ENCODE measurements at regions not wholly inside any gene's neighbourhood (a gene's known extent, or its start where the extent isn't known, plus 50 kb on each side); places are given as distances from the start of the nearest gene placed in this dataset.

DNA sequence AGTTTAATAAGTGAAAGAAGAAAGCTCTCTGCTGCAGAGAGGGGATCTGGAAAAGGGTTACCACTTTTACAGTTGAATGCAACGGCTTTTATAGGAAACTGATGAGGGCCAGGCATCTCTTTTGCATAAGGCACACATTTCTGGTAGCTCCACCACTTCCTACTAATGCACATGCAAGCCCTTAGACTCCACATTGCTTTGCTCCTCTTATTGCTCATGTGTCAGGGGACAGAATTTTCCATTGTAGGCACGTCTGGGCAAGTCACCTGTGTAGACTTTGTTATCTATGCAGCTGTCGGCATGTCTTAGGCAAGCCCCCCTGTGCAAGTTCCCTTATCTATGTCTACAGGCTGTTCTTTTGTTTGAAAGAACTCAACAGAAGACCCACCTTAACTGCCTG lies 294.6 kb upstream of the STS start:
- no peak for DNase-seq (ENCODE audit: low spot score)
- in situ Hi-C loops (cut with MboI; ENCODE audit: low pct_unique_long_range_greater_than_20kb, low sequenced_read_pairs, unreplicated experiment), result no loop called here
- TF ChIP-seq, protein P1, sequence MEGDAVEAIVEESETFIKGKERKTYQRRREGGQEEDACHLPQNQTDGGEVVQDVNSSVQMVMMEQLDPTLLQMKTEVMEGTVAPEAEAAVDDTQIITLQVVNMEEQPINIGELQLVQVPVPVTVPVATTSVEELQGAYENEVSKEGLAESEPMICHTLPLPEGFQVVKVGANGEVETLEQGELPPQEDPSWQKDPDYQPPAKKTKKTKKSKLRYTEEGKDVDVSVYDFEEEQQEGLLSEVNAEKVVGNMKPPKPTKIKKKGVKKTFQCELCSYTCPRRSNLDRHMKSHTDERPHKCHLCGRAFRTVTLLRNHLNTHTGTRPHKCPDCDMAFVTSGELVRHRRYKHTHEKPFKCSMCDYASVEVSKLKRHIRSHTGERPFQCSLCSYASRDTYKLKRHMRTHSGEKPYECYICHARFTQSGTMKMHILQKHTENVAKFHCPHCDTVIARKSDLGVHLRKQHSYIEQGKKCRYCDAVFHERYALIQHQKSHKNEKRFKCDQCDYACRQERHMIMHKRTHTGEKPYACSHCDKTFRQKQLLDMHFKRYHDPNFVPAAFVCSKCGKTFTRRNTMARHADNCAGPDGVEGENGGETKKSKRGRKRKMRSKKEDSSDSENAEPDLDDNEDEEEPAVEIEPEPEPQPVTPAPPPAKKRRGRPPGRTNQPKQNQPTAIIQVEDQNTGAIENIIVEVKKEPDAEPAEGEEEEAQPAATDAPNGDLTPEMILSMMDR (IDR thresholded peaks at IDR 0.05; ENCODE audit: extremely low read depth, insufficient read depth, missing control alignments), result no peak

DNA sequence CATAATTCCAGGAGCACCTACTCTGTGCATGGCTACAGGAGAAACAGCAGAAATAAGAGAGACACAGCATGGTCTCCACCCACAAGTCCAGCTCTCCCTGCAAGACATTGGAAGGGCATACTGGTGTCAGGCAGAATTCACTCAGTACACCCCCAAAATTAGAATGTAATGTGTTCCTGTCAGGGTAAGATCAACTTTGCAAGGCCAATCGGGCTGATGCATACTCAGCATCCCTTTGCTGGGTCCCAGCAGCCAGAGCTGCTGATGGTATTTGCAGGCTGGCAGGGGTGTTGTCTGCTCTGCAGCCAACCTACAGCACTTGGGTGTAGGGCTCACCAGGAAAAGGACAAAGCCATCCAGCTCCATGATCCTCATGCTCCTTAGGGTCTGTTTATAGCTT lies 295.4 kb upstream of the STS start:
- no peak for DNase-seq (ENCODE audit: low spot score)
- in situ Hi-C loops (cut with MboI; ENCODE audit: low pct_unique_long_range_greater_than_20kb, low sequenced_read_pairs, unreplicated experiment), result no loop called here
- TF ChIP-seq, protein P1 (IDR thresholded peaks at IDR 0.05; ENCODE audit: extremely low read depth, insufficient read depth, missing control alignments), result no peak

DNA sequence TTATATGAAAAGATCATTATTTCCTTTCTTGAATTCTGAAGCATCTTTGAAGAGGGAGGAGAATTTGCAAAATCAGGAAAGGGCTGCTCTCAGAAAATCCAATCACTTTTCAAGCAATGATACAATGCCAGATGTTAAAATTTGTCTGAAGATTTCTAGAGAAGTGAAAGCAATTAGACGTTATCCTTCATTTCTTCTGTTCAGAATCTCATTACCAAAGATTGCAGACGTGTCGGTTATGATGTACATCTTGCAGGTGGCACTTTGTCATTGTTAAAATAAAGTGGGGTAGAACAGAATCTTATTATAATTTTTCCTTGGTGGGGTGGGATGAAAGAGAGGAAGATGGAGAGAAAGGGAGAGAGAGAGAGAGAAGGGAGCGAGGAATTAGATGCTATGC lies 296.4 kb upstream of the STS start:
- TF ChIP-seq, protein P1 (IDR thresholded peaks at IDR 0.05; ENCODE audit: extremely low read depth, insufficient read depth, missing control alignments), result no peak
- DNase-seq (ENCODE audit: low spot score), result no peak
- in situ Hi-C loops (cut with MboI; ENCODE audit: low pct_unique_long_range_greater_than_20kb, low sequenced_read_pairs, unreplicated experiment), result no loop called here

DNA sequence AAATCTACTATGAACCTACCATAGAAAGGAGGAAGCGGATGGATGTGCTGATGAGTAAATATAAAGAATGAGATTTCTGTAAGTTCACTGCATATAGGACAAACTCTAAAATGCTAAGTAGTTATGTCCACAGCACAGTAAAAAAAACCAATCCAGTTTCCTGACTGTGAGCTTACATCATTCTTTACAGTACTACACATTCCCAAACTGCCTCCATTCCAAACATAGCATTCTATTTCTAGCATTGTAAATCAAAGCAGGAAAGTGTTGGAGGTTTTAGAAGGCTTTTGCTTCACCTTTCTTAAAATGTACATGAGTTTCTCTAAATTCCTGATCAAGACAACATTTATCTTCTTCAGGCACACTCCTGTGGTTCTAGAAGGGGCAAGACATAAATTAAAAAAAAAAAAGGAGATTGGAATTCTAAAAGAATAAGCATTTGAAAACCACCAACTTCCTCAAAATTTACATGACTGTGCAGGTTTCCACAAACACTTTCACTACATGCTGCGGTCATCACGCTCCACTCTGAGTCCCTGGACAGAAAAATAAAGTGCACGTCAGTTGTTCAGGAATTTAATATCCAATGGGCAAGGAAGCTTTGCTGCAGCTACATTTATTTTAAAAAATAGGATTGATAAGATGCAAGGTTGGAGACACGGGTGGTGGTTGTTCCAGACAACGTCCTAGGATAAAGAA lies 297.6 kb upstream of the STS start:
- TF ChIP-seq, protein P1 (IDR thresholded peaks at IDR 0.05; ENCODE audit: extremely low read depth, insufficient read depth, missing control alignments), result no peak
- in situ Hi-C loops (cut with MboI; ENCODE audit: low pct_unique_long_range_greater_than_20kb, low sequenced_read_pairs, unreplicated experiment), result no loop called here
- DNase-seq (ENCODE audit: low spot score), result no peak

DNA sequence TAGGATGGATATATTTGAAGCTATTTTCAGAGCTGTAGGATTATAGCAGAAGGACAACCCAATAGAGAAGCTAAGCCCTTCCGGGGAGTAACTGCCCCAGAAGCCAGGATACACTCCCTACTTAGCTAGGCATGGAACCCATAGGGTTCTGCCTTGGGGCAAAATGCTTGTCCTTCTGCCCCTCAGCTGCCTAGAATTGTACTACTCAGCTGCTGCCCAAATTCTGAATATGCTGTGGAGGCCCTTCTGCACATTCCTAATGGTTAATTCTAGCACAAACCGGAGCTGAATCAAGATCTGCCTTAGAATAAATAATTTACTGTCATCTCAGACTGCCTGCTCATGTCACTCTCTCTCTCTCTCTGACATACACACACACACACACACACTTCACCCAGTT lies 297.7 kb upstream of the VCX3A start:
- TF ChIP-seq, protein P1 (IDR thresholded peaks at IDR 0.05; ENCODE audit: extremely low read depth, insufficient read depth, missing control alignments), result no peak
- no peak for DNase-seq (ENCODE audit: low spot score)
- in situ Hi-C loops (cut with MboI; ENCODE audit: low pct_unique_long_range_greater_than_20kb, low sequenced_read_pairs, unreplicated experiment), result no loop called here

DNA sequence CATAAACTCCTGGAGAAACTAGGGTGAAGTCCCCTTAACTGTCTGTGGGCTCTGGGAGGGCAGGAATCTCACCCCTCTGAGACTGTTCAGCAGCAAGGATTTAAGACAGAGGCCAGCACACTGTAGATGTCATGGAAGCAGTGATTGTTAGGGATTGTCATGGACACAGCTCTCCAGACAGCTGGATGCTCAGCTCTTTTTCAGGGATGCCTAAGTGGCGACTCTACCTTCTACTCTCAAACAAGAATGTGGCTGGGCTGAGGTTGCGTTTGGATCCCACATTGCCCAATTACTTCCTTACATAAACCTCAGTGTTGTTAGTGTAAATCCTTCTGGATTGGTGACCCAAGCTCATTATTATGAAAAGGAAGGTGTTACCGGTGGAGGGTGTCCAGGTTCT lies 291.9 kb upstream of the VCX3A start:
- TF ChIP-seq, protein P1 (IDR thresholded peaks at IDR 0.05; ENCODE audit: extremely low read depth, insufficient read depth, missing control alignments), result no peak
- in situ Hi-C loops (cut with MboI; ENCODE audit: low pct_unique_long_range_greater_than_20kb, low sequenced_read_pairs, unreplicated experiment), result no loop called here
- DNase-seq (ENCODE audit: low spot score), result no peak

Data from GM13977 (cell line).